Medulla oblongata (tissue), 1 donor: ENCODE measurements at regions not wholly inside any gene's neighbourhood (a gene's known extent, or its start where the extent isn't known, plus 50 kb on each side); places are given as distances from the start of the nearest gene placed in this dataset.
"Not testable (repeated sequence)": the region's sequence is repeated elsewhere in the genome, so short reads cannot be mapped to it uniquely, and the experiment has no call there.

Experiments used
- DNase-seq: peaks from one replicate; pipeline ENCODE4 v3.0.0-alpha.2; 2015; ENCODE audit errors: extremely low spot score

DNA sequence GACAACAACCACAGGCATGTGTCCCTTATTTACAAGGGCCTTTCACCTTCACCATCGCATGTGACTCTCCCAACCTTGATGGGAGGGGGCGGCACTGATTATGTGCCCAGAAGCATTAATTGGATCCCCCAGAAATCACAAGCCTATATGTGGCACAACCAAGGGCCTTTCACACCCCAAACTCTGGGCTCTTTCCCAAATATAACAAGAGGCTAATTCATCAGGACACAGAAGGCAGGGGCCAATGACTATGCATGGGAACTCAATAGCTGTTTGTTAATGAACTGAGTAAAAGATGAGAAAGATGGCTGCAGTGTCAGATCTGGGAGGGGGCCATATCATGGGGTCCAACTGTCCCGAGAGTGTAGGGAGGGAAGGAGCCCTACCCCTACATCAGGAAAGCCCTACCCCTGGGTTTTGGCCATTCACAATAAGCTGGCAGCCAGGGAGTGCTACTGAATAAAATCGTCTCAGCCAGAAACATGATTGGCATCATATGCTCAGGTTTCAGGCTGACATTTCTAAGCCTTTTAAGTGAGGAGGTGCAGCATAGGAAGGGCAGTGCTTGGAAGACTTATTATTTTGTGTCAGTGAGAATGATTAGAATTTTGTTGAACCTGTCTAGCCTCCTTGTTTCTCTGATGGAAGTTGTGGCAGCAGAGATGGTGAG lies 814.4 kb upstream of the AMELY start:
- peak; percentile 78 for DNase-seq

DNA sequence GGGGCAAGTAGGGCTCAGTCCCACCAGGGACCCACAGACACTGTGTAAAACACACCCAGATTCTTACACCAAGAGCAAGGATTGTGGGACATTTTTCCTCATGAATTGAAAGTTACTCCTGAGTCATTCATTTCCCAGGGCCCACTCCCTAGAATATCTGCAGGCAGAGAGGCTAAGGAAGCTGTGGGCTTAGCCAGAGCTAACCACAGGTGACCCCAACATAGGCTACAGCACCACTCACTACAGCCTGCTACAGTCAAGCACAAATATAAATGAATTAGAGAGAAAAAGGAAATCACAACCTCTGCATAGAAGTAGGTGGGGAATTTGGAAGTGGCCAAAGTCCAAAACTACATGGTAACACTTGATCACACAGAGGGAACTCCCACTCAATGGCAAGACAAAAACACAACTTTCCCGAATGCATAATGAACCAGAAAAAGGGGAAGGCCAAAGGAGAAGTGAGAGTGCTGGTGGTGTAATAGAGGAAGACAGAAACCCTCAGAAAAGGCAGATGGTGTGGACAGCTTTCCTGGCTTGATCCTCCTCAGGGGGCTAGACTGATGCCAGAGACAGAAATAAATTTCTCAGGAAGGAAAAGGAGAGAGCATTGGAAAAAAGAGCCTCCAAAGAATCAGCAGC lies 812.6 kb upstream of the AMELY start:
- peak; percentile 78 for DNase-seq

DNA sequence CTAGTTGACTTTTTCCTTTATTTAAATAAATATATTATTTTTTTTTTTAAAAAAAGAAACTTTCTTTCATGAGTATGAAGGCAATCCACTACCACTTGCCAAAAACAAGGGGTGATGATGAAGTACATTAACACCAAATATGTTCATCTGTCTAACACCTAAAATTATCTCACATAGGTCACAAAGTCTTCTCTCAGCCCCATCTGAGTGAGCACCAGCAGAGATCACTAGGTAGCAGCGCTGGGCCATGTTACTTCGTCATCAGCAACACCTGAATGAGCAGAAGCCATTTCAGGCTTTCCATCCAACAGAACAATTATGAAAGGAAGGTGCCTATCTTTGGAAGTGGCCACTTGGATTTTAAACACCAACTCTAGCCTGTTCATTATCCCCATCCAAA lies 811.6 kb upstream of the AMELY start:
- DNase-seq, result no peak

GRCh38 chrY:7722566-7722965 lies 811.0 kb upstream of the AMELY start:
- no peak for DNase-seq

DNA sequence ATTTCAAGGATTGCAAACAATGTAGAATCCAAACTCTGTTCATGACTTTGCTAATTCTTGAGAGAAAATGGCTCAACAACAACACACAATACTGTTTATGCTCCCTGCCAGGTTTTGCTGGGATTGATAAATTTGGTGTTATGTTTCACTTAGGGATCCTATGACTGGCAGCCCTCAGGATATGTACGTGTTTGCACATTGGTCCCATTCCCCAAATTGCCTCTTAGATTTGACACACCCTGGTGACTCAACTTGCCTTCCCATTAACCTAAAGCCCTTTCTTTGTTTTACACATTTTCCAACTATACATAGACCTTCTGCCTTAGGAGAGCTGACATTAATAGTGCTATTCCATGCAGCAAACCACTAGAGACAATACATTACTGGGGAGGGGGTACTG lies 809.4 kb upstream of the AMELY start:
- no peak for DNase-seq

DNA sequence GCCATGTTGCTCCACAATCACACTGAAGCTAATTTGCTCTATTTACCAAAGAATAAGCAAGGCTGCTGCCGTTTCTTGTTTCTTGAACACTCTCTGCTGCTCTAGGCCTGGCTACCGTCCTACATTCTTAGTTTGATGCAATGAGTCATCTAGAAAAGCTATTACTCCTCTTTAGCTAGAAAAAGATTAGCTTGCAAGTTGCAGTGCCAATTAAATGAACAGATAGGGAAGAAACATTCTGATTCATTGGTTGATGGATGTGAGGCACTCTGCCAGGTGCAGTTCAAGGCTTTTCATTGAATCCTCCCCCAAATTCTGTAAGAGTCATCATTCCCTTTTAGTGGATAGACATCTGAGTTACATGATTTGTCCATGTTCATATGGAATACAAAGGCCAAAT lies 807.7 kb upstream of the AMELY start:
- DNase-seq, result no peak

- DNase-seq, result no peak
These were observed 807.1 kb upstream of the AMELY start for GRCh38 chrY:7718626-7719025.

DNA sequence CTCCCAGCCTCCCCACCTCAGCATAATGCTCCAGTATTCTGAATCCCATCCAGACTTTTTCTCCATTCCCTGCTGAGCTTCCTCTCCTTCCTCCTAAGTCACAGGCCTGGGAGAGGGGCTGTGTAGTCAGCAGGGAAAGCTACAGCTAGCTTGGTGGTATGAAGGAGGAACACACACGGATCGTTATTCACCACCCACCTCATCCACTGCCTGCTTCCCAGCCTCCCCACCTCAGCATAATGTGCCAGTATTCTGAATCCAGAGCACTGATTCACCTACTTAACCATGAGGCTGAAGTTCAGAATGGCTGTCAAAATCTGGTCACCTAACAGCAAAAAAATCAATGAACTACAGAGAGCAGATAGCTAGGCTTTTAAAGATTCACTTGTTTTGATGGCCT lies 806.6 kb upstream of the AMELY start:
- no peak for DNase-seq

DNA sequence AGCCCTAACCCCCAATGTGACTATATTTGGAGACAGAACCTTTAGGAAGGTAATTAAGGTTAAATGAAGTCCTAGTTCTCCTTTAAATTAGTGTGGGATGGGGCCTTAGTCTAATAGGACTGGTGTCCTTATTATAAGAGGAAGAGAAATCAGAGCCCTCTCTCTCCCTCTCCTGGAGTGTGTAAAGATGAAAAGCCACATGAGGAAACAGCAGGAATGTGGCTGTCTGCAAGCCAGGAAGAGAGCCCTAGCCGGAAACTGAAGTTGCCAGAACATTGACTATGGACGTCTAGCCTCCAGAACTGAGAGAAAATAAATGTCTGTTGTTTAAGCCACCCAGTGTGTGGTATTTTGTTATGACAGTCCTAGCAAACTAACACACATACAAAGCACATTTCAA lies 802.9 kb upstream of the AMELY start:
- peak; percentile 18 for DNase-seq

DNA sequence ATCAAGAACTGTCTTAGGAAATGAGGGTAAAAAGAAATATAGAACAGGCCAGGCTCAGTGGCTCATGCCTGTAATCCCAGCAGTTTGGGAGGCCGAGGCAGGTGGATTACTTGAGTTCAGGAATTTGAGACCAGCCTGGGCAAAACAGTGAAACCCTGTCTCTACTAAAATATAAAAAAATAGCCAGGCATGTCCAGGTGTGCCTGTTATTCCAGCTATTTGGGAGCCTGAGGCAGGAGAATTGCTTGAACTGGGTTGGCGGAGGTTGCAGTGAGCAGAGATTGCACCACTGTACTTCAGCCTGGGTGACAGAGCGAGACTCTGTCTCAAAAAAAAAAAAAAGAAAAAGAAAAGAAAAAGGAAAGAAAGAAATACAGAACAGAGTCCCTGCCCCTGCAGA lies 802.2 kb upstream of the AMELY start:
- not testable (repeated sequence) for DNase-seq

GRCh38 chrY:7712289-7712688 lies 800.7 kb upstream of the AMELY start:
- DNase-seq, result no peak

DNA sequence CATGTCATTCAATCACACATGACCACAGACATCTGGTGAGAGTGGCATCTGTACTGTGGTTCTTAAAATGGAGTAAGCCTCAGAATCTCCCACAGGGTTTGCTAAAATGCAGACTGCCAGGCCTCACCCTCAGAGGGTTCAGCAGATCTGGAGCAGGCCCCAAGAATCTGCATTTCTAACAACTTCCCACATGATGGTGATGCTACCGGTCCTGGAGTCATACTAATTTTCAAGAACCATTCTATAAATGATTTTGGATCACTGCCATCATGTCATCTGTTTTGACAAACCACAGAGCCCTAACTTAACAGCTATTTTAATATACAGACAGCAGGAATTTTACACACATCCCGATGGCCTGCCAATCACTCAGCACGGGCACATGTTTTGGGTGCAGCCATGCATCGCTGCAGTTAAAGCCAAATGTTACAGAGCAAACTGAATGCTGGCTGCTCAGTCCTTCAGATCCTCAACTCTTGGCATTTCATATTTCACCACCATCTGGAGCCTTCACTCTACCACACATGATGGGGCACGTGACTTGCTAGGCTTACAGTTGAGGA lies 792.1 kb upstream of the AMELY start:
- no peak for DNase-seq

GRCh38 chrY:7702481-7702880 lies 790.9 kb upstream of the AMELY start:
- no peak for DNase-seq

DNA sequence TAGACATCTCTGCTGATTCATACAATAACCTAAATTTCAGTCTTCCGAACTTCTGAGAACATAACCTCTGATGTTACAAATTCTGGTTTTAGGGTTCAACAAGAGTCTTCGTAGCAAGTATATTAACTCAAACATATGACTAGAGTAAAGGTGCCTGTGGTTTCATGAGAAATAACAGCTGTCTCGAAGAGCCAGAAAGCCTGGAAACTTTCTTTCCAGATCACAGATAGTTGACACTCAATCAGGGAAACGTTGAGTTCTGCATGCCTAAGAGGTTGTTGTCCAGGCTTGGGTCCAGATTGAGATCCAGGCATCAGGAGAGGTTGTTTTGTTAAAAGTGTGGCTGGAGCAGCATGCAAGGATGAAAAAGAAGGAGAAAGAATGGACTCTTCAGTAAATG lies 790.1 kb upstream of the AMELY start:
- no peak for DNase-seq

DNA sequence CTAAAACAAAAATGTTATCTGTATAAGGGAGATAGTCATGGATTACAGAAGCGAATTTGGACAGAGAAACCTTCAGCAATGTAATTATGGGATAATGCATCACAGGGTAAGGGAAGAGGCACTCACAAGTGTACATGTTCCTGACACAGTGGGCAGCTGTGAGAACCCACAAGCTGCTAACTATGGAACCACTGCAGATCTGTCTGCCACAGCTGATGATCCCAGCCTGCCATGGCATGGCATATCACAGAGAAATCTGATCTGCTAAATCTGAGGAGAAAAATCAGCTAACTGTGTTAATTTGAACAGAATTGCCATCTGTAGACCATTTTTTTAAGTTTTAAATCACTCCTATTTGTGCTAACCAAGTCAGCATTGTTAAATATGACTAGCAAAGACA lies 786.0 kb upstream of the AMELY start:
- DNase-seq, result no peak

DNA sequence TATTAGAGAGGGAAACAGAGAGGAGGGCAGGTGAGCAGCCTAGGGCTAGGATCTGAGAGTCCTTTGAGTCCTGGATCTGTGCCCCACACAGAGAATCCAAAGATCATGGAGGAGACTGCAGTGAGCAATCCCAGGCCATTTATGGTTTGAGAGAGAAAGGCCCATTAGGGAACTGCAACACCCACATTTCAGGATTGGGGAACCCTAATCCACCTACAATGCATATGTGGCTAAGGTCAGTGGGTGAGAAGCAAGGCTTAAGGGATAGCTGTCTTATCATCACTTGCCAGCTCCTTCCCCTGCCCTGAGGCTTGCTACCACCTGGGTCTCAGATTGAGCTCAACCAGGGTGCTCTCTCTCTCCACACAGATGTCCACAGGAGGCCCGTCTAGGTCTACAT lies 781.1 kb upstream of the AMELY start:
- DNase-seq, result no peak

GRCh38 chrY:7687086-7687485 lies 775.5 kb upstream of the AMELY start:
- DNase-seq, result no peak

DNA sequence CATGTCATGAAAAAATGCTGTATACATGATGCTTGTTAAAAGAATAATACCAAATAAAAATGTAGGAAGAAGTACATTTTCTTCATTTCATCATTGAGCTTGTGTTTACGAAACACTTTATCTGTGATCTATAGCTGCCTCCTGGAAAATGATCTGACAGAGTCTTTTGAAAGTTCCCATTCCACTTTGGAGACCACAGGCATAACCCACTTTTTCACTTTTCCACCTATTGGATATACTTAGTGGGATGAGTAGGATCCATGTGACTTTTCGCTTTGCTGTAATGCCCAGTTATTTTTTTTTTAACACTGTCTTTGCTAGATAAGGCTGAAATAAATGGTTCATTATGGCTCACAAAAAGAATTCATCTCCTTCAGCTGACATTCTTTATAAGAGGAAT lies 773.0 kb upstream of the AMELY start:
- DNase-seq, result no peak

DNA sequence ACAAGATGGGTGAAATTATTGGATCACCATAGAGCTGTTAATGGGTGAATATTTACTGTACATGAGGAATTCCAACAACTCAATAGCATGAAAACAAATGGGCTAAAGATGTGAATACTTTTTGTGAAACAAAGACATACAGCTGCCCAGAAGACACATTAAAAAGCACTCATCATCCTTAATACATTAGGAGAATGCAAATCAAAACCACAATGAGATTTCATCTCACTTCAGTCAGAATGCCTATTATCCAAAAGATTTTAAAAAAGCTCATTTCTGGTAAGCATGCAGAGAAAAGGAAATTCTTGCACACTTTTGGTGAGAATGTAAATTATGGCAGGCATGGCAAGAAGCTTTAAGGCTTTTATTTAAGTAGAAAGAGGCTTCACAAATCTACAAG lies 770.8 kb upstream of the AMELY start:
- no peak for DNase-seq

- DNase-seq, result no peak
These were observed 769.9 kb upstream of the AMELY start for GRCh38 chrY:7681426-7681825.

DNA sequence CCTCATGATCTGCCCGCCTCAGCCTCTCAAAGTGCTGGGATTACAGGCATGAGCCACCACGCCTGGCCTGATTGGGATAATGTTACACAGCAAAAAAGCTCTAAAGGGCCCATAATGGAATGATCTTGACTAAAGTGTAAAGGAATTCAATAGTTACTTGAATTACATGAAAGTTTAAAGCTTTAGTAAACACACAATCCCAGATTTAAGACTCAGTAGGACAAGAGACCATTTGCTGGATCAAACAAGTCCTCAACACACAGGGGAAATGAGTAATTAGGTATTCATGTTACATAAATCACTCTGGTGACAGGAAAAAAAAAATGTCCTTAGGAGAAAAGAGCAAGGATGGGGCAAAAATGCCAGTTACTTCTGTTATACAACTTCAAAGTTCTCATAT lies 762.9 kb upstream of the AMELY start:
- no peak for DNase-seq

GRCh38 chrY:7672796-7673195 lies 761.2 kb upstream of the AMELY start:
- DNase-seq, result no peak

- DNase-seq, result no peak
These were observed 751.7 kb upstream of the AMELY start for GRCh38 chrY:7663261-7663660.

GRCh38 chrY:7659047-7659446 lies 747.5 kb upstream of the AMELY start:
- DNase-seq, result no peak
